ENCODE measurements at regions not wholly inside any gene's neighbourhood (a gene's known extent, or its start where the extent isn't known, plus 50 kb on each side); places are given as distances from the start of the nearest gene placed in this dataset.
"Not testable (repeated sequence)": the region's sequence is repeated elsewhere in the genome, so short reads cannot be mapped to it uniquely, and the experiment has no call there.

- H3K27me3 Mint-ChIP-seq (ENCODE audit: low read depth), result peaks cover 2% of the 10 kb centered on the region
- no peak for DNase-seq (ENCODE audit: low spot score)
- no peak overlapping the region for H3K4me3 Mint-ChIP-seq
- no peaks in the 10 kb centered on the region for H3K4me1 Mint-ChIP-seq (ENCODE audit: low read depth)
- H3K9me3 Mint-ChIP-seq, result no peaks in the 10 kb centered on the region
- no peak overlapping the region for H3K27ac Mint-ChIP-seq
- H3K36me3 Mint-ChIP-seq (ENCODE audit: low read depth), result no peaks in the 10 kb centered on the region
These were observed 56.1 kb upstream of the TCL1A start for GRCh38 chr14:95769976-95770375.

- H3K9me3 Mint-ChIP-seq; H3K4me1 Mint-ChIP-seq (ENCODE audit: low read depth); H3K27ac Mint-ChIP-seq; DNase-seq (ENCODE audit: low spot score); H3K36me3 Mint-ChIP-seq (ENCODE audit: low read depth); H3K27me3 Mint-ChIP-seq (ENCODE audit: low read depth); H3K4me3 Mint-ChIP-seq: not testable (repeated sequence)
These were observed 55.5 kb upstream of the TCL1A start for GRCh38 chr14:95769431-95769830.

GRCh38 chr14:95765051-95765450 is 51.1 kb upstream of the TCL1A start:
- Mint-ChIP-seq H3K27me3 (ENCODE audit: low read depth) (no peaks in the 10 kb centered on the region), H3K4me3 (no peak overlapping the region), H3K4me1 (ENCODE audit: low read depth) (no peaks in the 10 kb centered on the region), H3K36me3 (ENCODE audit: low read depth) (no peaks in the 10 kb centered on the region), H3K9me3 (no peaks in the 10 kb centered on the region), H3K27ac (no peak overlapping the region)
- DNase-seq (ENCODE audit: low spot score), result no peak

- DNase-seq (ENCODE audit: low spot score), result no peak
- no peaks in the 10 kb centered on the region for H3K27me3 Mint-ChIP-seq (ENCODE audit: low read depth)
- H3K9me3 Mint-ChIP-seq, result no peaks in the 10 kb centered on the region
- H3K27ac Mint-ChIP-seq, result no peak overlapping the region
- no peak overlapping the region for H3K4me3 Mint-ChIP-seq
- H3K4me1 Mint-ChIP-seq (ENCODE audit: low read depth), result no peaks in the 10 kb centered on the region
- no peaks in the 10 kb centered on the region for H3K36me3 Mint-ChIP-seq (ENCODE audit: low read depth)
These were observed 50.0 kb upstream of the TCL1A start for GRCh38 chr14:95763875-95764274.
